Glomerular visceral epithelial cell (primary cell): ENCODE measurements at regions not wholly inside any gene's neighbourhood (a gene's known extent, or its start where the extent isn't known, plus 50 kb on each side); places are given as distances from the start of the nearest gene placed in this dataset.

ENCODE experiments used
- DNase-seq: peaks from one replicate; pipeline ENCODE4 v3.0.0-alpha.2; 2016; ENCODE audit errors: extremely low spot score

- DNase-seq, result no peak
These were observed 86.5 kb upstream of the PRR20G start for GRCh38 chr3:127374086-127375010.

GRCh38 chr3:127373441-127374085 lies 85.7 kb upstream of the PRR20G start:
- DNase-seq, result no peak

- DNase-seq, result no peak
These were observed 84.0 kb upstream of the PRR20G start for GRCh38 chr3:127371846-127372245.

GRCh38 chr3:127371334-127371733 lies 83.5 kb upstream of the PRR20G start:
- DNase-seq, result no peak

- no peak for DNase-seq
These were observed 83.1 kb upstream of the PRR20G start for GRCh38 chr3:127370906-127371305.

- no peak for DNase-seq
These were observed 81.6 kb upstream of the PRR20G start for GRCh38 chr3:127369356-127369935.

GRCh38 chr3:127368186-127369032 lies 80.6 kb upstream of the PRR20G start:
- no peak for DNase-seq

- no peak for DNase-seq
These were observed 79.7 kb upstream of the PRR20G start for GRCh38 chr3:127367593-127367992.

GRCh38 chr3:127366383-127366782 lies 78.5 kb upstream of the PRR20G start:
- DNase-seq, result no peak

- no peak for DNase-seq
These were observed 77.4 kb upstream of the PRR20G start for GRCh38 chr3:127365163-127365798.

- no peak for DNase-seq
These were observed 76.0 kb upstream of the PRR20G start for GRCh38 chr3:127363891-127364290.

GRCh38 chr3:127363171-127363570 lies 75.3 kb upstream of the PRR20G start:
- DNase-seq, result no peak

GRCh38 chr3:127360647-127361046 lies 72.8 kb upstream of the PRR20G start:
- DNase-seq, result no peak

- no peak for DNase-seq
These were observed 70.8 kb upstream of the PRR20G start for GRCh38 chr3:127358641-127359040.

GRCh38 chr3:127356381-127356780 lies 68.5 kb upstream of the PRR20G start:
- DNase-seq, result no peak

GRCh38 chr3:127354761-127355160 lies 66.9 kb upstream of the PRR20G start:
- no peak for DNase-seq

- no peak for DNase-seq
These were observed 64.8 kb upstream of the PRR20G start for GRCh38 chr3:127352612-127353011.

GRCh38 chr3:127351775-127352350 lies 64.0 kb upstream of the PRR20G start:
- DNase-seq, result no peak

- DNase-seq, result no peak
These were observed 63.5 kb upstream of the PRR20G start for GRCh38 chr3:127351321-127351720.

GRCh38 chr3:127350172-127351050 lies 62.6 kb upstream of the PRR20G start:
- no peak for DNase-seq
